SU-DHL-6 (cell line): ENCODE measurements at regions not wholly inside any gene's neighbourhood (a gene's known extent, or its start where the extent isn't known, plus 50 kb on each side); places are given as distances from the start of the nearest gene placed in this dataset.

ENCODE experiments used
- H2AFZ ChIP-seq: fragments of 200-600 bp; sonication (generic); 2 replicates; pipeline ENCODE4 v1.6.1; 2014; ENCODE audit warnings: low read depth, mild to moderate bottlenecking, moderate library complexity, mixed read lengths, antibody characterized with exemption, low read length; ENCODE audit not compliant: severe bottlenecking
- H3F3A ChIP-seq: fragments of 200-600 bp; shearing (Covaris generic); 2 replicates; pipeline ENCODE4 v1.6.0; 2016; ENCODE audit warnings: antibody characterized with exemption, mild to moderate bottlenecking; ENCODE audit not compliant: insufficient read depth
- H3K27ac ChIP-seq: fragments of 200-600 bp; sonication (generic); 2 replicates; pipeline ENCODE4 v1.5.1; 2016; ENCODE audit warnings: low read depth, mild to moderate bottlenecking, low read length, moderate library complexity, mixed read lengths
- H3K27me3 ChIP-seq: fragments of 200-600 bp; sonication (generic), shearing (Covaris generic); 2 replicates; pipeline ENCODE4 v1.6.0; 2014; ENCODE audit warnings: mild to moderate bottlenecking, low read length
- H3K36me3 ChIP-seq: fragments of 200-600 bp; sonication (generic); 2 replicates; pipeline ENCODE4 v1.6.1; 2014; ENCODE audit warnings: mild to moderate bottlenecking, low read length, mixed read lengths
- H3K4me2 ChIP-seq: fragments of 300-600, 200-600 bp; shearing (Covaris generic), sonication (generic); 2 replicates; pipeline ENCODE4 v1.6.0; 2014; ENCODE audit warnings: low read length, low read depth, mild to moderate bottlenecking; ENCODE audit not compliant: poor library complexity, severe bottlenecking
- H3K4me3 ChIP-seq: fragments of 200-600 bp; sonication (generic); 2 replicates; pipeline ENCODE4 v1.5.1; 2014; ENCODE audit warnings: antibody characterized with exemption, low read length, mild to moderate bottlenecking, mixed read lengths; ENCODE audit not compliant: insufficient read depth, poor library complexity, severe bottlenecking
- H3K79me2 ChIP-seq: fragments of 200-600 bp; sonication (generic); 2 replicates; pipeline ENCODE4 v1.6.1; 2014; ENCODE audit warnings: mild to moderate bottlenecking, low read length, moderate library complexity; ENCODE audit not compliant: insufficient read depth
- H3K9ac ChIP-seq: fragments of 200-600 bp; sonication (generic); 2 replicates; pipeline ENCODE4 v1.7.0; 2014; ENCODE audit warnings: mild to moderate bottlenecking, low read length
- H3K9me2 ChIP-seq: fragments of 200-600 bp; sonication (generic); replicated peaks from 2 replicates; pipeline ENCODE4 v1.6.1; 2014; ENCODE audit warnings: low read length; ENCODE audit not compliant: insufficient read depth
- H3K9me3 ChIP-seq: fragments of 200-600 bp; sonication (generic); 2 replicates; pipeline ENCODE4 v1.6.1; 2014; ENCODE audit warnings: low read length, mixed read lengths; ENCODE audit not compliant: insufficient read depth
- H4K20me1 ChIP-seq: fragments of 200-600 bp; sonication (generic); 2 replicates; pipeline ENCODE4 v1.6.1; 2014; ENCODE audit warnings: low read depth, mild to moderate bottlenecking, antibody characterized with exemption, low read length, moderate library complexity, mixed read lengths
- CTCF ChIP-seq: fragments of 200-600 bp; sonication (generic); IDR thresholded peaks from one replicate; pipeline ENCODE4 v1.5.1; 2017; ENCODE audit warnings: antibody characterized with exemption, mild to moderate bottlenecking, low read length, moderate library complexity; ENCODE audit not compliant: insufficient read depth, poor library complexity, severe bottlenecking
- EZH2phosphoT487 ChIP-seq: fragments of 200-600 bp; sonication (generic), shearing (Covaris generic); conservative IDR thresholded peaks from 2 replicates; pipeline ENCODE4 v1.6.1; 2018; ENCODE audit warnings: mild to moderate bottlenecking, antibody characterized with exemption, low read length, moderate library complexity, mixed read lengths

DNA sequence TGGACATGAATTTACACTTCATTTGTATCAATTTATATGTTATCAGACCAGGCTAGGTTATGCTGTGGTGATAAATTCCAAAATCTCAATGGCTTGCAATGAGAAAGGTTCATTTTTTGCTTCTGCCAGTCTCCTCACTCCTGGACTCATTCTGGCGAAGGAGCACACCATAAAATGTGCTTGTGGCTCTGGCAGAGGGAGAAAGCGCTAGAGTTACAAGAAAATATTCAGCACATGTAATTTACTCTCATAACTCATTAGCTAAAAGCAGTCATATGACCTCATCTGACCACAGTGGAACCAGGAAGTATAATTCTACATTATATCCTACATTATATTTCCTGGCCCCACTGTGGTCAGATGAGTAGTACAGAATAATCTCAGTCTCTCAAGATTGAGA is 193.8 kb downstream of the BCHE start:
- Histone ChIP-seq H4K20me1 (no peaks in the 10 kb centered on the region), H3K36me3 (no peaks in the 10 kb centered on the region), H3K4me2 (no peak overlapping the region), H3F3A (no peaks in the 10 kb centered on the region), H2AFZ (peak overlapping the region; percentile 85), H3K79me2 (no peaks in the 10 kb centered on the region), H3K9me2 (no peaks in the 10 kb centered on the region), H3K4me3 (no peak overlapping the region), H3K9ac (no peak overlapping the region), H3K27me3 (no peaks in the 10 kb centered on the region), H3K9me3 (no peaks in the 10 kb centered on the region), H3K27ac (no peak overlapping the region)
- TF ChIP-seq EZH2phosphoT487: no peak
- no peak for TF ChIP-seq CTCF

GRCh38 chr3:165642761-165643420 is 194.3 kb downstream of the BCHE start:
- H3K9me3 ChIP-seq: no peaks in the 10 kb centered on the region
- TF ChIP-seq CTCF (no peak), EZH2phosphoT487 (no peak)
- no peak overlapping the region for H3K27ac ChIP-seq
- no peak overlapping the region for H3K9ac ChIP-seq
- H3K9me2 ChIP-seq: no peaks in the 10 kb centered on the region
- no peaks in the 10 kb centered on the region for H3F3A ChIP-seq
- H3K27me3 ChIP-seq: no peaks in the 10 kb centered on the region
- no peaks in the 10 kb centered on the region for H3K36me3 ChIP-seq
- H2AFZ ChIP-seq: peak overlapping the region; percentile 85
- H3K4me2 ChIP-seq: no peak overlapping the region
- no peaks in the 10 kb centered on the region for H4K20me1 ChIP-seq
- no peaks in the 10 kb centered on the region for H3K79me2 ChIP-seq
- H3K4me3 ChIP-seq: no peak overlapping the region

- no peaks in the 10 kb centered on the region for H3K9me2 ChIP-seq
- H3K9me3 ChIP-seq: no peaks in the 10 kb centered on the region
- H3K9ac ChIP-seq: no peak overlapping the region
- no peak overlapping the region for H3K4me2 ChIP-seq
- H2AFZ ChIP-seq: peak overlapping the region; percentile 30
- no peaks in the 10 kb centered on the region for H3K27me3 ChIP-seq
- no peak overlapping the region for H3K27ac ChIP-seq
- H3K36me3 ChIP-seq: no peaks in the 10 kb centered on the region
- no peaks in the 10 kb centered on the region for H3F3A ChIP-seq
- no peaks in the 10 kb centered on the region for H4K20me1 ChIP-seq
- H3K79me2 ChIP-seq: no peaks in the 10 kb centered on the region
- no peak overlapping the region for H3K4me3 ChIP-seq
- TF ChIP-seq EZH2phosphoT487 (no peak), CTCF (no peak)
Observed at GRCh38 chr3:165641569-165642310, 195.5 kb downstream of the BCHE start.
